HFF-Myc (cell line): ENCODE measurements at regions not wholly inside any gene's neighbourhood (a gene's known extent, or its start where the extent isn't known, plus 50 kb on each side); places are given as distances from the start of the nearest gene placed in this dataset.

ENCODE experiments used
- DNase-seq: peaks from one replicate; pipeline ENCODE4 v3.0.0-alpha.2; 2011; ENCODE audit warnings: low read depth; ENCODE audit errors: extremely low read depth
- H3K4me3 ChIP-seq: replicated peaks from 2 replicates; pipeline ENCODE4 v1.5.1; 2011; ENCODE audit warnings: low read depth, mild to moderate bottlenecking, control low read depth, low read length
- TF ChIP-seq, protein P1 (sequence below): IDR thresholded peaks from 2 replicates; pipeline ENCODE4 v1.5.1; 2012; ENCODE audit warnings: mild to moderate bottlenecking, low read depth, low read length, control low read depth; ENCODE audit errors: missing control alignments

DNA sequence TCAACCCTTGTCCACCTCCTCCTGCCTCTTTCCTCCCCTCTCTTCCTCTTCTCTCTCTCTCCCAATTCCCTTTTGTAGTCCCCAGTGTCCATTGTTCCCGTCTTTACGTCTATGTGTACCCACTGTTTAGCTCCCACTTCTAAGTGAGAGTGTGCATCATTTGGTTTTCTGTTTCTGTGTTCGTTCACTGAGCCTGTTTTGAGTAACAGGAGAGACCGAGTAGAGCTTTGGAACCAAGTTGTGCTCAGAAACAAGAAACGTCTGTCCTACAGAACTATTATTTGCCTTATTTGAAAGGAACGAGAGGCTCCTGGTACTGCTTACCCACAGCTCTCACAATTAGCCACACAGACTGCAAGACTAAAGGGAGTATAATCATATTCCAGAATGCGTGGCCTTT, 50.1 kb upstream of the MAPRE2 start:
- TF ChIP-seq, protein P1, sequence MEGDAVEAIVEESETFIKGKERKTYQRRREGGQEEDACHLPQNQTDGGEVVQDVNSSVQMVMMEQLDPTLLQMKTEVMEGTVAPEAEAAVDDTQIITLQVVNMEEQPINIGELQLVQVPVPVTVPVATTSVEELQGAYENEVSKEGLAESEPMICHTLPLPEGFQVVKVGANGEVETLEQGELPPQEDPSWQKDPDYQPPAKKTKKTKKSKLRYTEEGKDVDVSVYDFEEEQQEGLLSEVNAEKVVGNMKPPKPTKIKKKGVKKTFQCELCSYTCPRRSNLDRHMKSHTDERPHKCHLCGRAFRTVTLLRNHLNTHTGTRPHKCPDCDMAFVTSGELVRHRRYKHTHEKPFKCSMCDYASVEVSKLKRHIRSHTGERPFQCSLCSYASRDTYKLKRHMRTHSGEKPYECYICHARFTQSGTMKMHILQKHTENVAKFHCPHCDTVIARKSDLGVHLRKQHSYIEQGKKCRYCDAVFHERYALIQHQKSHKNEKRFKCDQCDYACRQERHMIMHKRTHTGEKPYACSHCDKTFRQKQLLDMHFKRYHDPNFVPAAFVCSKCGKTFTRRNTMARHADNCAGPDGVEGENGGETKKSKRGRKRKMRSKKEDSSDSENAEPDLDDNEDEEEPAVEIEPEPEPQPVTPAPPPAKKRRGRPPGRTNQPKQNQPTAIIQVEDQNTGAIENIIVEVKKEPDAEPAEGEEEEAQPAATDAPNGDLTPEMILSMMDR: no peak
- no peak overlapping the region for H3K4me3 ChIP-seq
- no peak for DNase-seq
